ENCODE measurements at regions not wholly inside any gene's neighbourhood (a gene's known extent, or its start where the extent isn't known, plus 50 kb on each side); places are given as distances from the start of the nearest gene placed in this dataset.
"Not testable (repeated sequence)": the region's sequence is repeated elsewhere in the genome, so short reads cannot be mapped to it uniquely, and the experiment has no call there.

DNA sequence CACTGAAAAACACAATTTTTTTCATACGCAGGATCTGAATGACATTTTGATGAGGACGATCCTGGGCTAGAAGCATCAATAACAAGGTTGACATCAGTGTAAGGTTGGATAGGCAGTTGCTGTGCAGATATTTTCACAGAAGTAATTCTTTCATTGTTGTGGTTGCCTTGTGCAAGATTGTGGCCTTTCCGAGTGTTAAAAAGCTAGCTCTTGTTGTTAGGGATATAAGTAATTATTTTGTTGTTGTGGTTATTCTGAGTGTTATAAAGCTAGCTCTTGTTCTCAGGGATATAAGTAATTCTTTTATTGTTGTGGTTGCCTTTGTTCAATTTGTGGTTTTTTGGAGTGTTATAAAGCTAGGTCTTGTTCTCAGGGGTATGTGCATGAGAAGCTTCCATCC, 637.4 kb downstream of the TMEM121 start:
- TF ChIP-seq POLR2AphosphoS5, POLR2A, EP300 (IDR thresholded peaks at IDR 0.05): not testable (repeated sequence)
- TF ChIP-seq, protein P1, sequence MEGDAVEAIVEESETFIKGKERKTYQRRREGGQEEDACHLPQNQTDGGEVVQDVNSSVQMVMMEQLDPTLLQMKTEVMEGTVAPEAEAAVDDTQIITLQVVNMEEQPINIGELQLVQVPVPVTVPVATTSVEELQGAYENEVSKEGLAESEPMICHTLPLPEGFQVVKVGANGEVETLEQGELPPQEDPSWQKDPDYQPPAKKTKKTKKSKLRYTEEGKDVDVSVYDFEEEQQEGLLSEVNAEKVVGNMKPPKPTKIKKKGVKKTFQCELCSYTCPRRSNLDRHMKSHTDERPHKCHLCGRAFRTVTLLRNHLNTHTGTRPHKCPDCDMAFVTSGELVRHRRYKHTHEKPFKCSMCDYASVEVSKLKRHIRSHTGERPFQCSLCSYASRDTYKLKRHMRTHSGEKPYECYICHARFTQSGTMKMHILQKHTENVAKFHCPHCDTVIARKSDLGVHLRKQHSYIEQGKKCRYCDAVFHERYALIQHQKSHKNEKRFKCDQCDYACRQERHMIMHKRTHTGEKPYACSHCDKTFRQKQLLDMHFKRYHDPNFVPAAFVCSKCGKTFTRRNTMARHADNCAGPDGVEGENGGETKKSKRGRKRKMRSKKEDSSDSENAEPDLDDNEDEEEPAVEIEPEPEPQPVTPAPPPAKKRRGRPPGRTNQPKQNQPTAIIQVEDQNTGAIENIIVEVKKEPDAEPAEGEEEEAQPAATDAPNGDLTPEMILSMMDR (IDR thresholded peaks at IDR 0.05) = not testable (repeated sequence)
